Peyer's patch (tissue), 4 donors: ENCODE measurements at regions not wholly inside any gene's neighbourhood (a gene's known extent, or its start where the extent isn't known, plus 50 kb on each side); places are given as distances from the start of the nearest gene placed in this dataset.

Source experiments
- POLR2A ChIP-seq, 2 donors: fragments of 450-650 bp; IDR thresholded peaks; one replicate each; pipeline ENCODE4 v1.5.1; 2017; ENCODE audit warnings: antibody characterized with exemption in 2 of 2, mild to moderate bottlenecking in 2 of 2, moderate library complexity in 2 of 2
- TF ChIP-seq, protein P1 (sequence below), 6 experiments: fragments of 450-650 bp in 4 of 6; fragments of 200-600 bp in 2 of 6; sonication (generic) in 1 of 6; IDR thresholded peaks; one replicate each; pipeline ENCODE4 v1.5.1; 2017 to 2019; ENCODE audit warnings: antibody characterized with exemption in 6 of 6, mild to moderate bottlenecking in 3 of 6, moderate library complexity in 1 of 6

DNA sequence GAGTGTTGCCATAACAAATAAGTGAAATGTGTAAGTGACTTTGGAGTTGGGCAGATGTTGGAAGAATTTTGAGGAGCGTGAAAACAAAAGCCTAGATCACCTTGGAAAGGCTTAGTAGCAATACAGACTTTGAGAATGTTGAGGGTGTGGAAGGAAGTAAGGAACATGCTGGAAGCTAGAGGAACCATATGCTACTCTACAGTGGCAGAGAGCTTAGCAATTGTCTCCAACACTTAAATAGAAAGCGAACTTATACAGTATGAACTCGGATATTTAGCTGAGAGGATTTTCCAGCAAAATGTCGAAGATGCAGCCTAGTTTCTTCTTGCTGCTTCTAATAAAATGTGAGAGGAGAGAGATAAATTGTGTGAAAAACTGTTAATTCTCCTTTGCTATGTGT is 271.2 kb downstream of the ADRA2A start:
- TF ChIP-seq, protein P1, sequence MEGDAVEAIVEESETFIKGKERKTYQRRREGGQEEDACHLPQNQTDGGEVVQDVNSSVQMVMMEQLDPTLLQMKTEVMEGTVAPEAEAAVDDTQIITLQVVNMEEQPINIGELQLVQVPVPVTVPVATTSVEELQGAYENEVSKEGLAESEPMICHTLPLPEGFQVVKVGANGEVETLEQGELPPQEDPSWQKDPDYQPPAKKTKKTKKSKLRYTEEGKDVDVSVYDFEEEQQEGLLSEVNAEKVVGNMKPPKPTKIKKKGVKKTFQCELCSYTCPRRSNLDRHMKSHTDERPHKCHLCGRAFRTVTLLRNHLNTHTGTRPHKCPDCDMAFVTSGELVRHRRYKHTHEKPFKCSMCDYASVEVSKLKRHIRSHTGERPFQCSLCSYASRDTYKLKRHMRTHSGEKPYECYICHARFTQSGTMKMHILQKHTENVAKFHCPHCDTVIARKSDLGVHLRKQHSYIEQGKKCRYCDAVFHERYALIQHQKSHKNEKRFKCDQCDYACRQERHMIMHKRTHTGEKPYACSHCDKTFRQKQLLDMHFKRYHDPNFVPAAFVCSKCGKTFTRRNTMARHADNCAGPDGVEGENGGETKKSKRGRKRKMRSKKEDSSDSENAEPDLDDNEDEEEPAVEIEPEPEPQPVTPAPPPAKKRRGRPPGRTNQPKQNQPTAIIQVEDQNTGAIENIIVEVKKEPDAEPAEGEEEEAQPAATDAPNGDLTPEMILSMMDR (IDR thresholded peaks at IDR 0.05) = no peak
- no peak for TF ChIP-seq POLR2A (IDR thresholded peaks at IDR 0.05)
